Trophoblast cell (in vitro differentiated cells and primary cell): ENCODE measurements at regions not wholly inside any gene's neighbourhood (a gene's known extent, or its start where the extent isn't known, plus 50 kb on each side); places are given as distances from the start of the nearest gene placed in this dataset.

ENCODE experiments used
- DNase-seq, 2 donors: peaks; one replicate each; pipeline ENCODE4 v3.0.0-alpha.2; 2016
- H2AFZ ChIP-seq: 2 replicates; pipeline ENCODE4 v1.6.1; 2013; ENCODE audit warnings: low read length, moderate library complexity, mild to moderate bottlenecking; ENCODE audit not compliant: insufficient read depth, poor library complexity
- H2AK5ac ChIP-seq: 2 replicates; pipeline ENCODE4 v1.6.1; 2013; ENCODE audit warnings: mild to moderate bottlenecking, low read length
- H2BK120ac ChIP-seq: 2 replicates; pipeline ENCODE4 v1.6.1; 2013; ENCODE audit warnings: low read length, mild to moderate bottlenecking, moderate library complexity; ENCODE audit not compliant: insufficient read depth, poor library complexity
- H2BK12ac ChIP-seq: 2 replicates; pipeline ENCODE4 v1.6.1; 2013; ENCODE audit warnings: mild to moderate bottlenecking, low read length, moderate library complexity
- H2BK5ac ChIP-seq: 2 replicates; pipeline ENCODE4 v1.6.1; 2013; ENCODE audit warnings: low read length, low read depth, moderate library complexity, mild to moderate bottlenecking; ENCODE audit not compliant: poor library complexity
- H3K14ac ChIP-seq: 2 replicates; pipeline ENCODE4 v1.6.1; 2013; ENCODE audit warnings: mild to moderate bottlenecking, low read length
- H3K18ac ChIP-seq: 2 replicates; pipeline ENCODE4 v1.6.1; 2013; ENCODE audit warnings: mild to moderate bottlenecking, low read length
- H3K23ac ChIP-seq: 2 replicates; pipeline ENCODE4 v1.6.1; 2013; ENCODE audit warnings: low read length
- H3K27ac ChIP-seq: 2 replicates; pipeline ENCODE4 v1.5.1; 2013; ENCODE audit warnings: low read depth, mild to moderate bottlenecking, inconsistent platforms, low read length, moderate library complexity
- H3K27me3 ChIP-seq: 2 replicates; pipeline ENCODE4 v1.6.1; 2013; ENCODE audit warnings: inconsistent platforms, mild to moderate bottlenecking, low read length, moderate library complexity; ENCODE audit not compliant: insufficient read depth
- H3K36me3 ChIP-seq, 2 experiments: 1 replicate in 1 of 2; 2 replicates in 1 of 2; pipeline ENCODE4 v1.6.1; 2013; ENCODE audit warnings: low read length in 2 of 2, mild to moderate bottlenecking in 2 of 2, moderate library complexity in 1 of 2; ENCODE audit not compliant: insufficient read depth in 2 of 2, control insufficient read depth in 1 of 2
- H3K4ac ChIP-seq: 2 replicates; pipeline ENCODE4 v1.6.1; 2013; ENCODE audit warnings: low read depth, mild to moderate bottlenecking, low read length, moderate library complexity
- H3K4me1 ChIP-seq, 2 experiments: 1 replicate in 1 of 2; 2 replicates in 1 of 2; pipeline ENCODE4 v1.6.1; 2013; ENCODE audit warnings: low read length in 2 of 2, mild to moderate bottlenecking in 2 of 2, moderate library complexity in 1 of 2; ENCODE audit not compliant: insufficient read depth in 2 of 2, control insufficient read depth in 1 of 2
- H3K4me2 ChIP-seq: 2 replicates; pipeline ENCODE4 v1.6.1; 2013; ENCODE audit warnings: inconsistent platforms, mild to moderate bottlenecking, low read length, moderate library complexity
- H3K4me3 ChIP-seq: 2 replicates; pipeline ENCODE4 v1.5.1; 2013; ENCODE audit warnings: mild to moderate bottlenecking, low read depth, low read length, inconsistent platforms
- H3K79me1 ChIP-seq: one replicate; pipeline ENCODE4 v1.6.1; 2013; ENCODE audit warnings: low read length
- H3K79me2 ChIP-seq: 2 replicates; pipeline ENCODE4 v1.6.1; 2013; ENCODE audit warnings: low read length, mild to moderate bottlenecking; ENCODE audit not compliant: control insufficient read depth, insufficient read depth, poor library complexity
- H3K9ac ChIP-seq: 2 replicates; pipeline ENCODE4 v1.6.1; 2013; ENCODE audit warnings: mild to moderate bottlenecking, low read length
- H3K9me3 ChIP-seq: 2 replicates; pipeline ENCODE4 v1.6.1; 2013; ENCODE audit warnings: low read depth, mild to moderate bottlenecking, control low read depth, inconsistent platforms, low read length; ENCODE audit not compliant: insufficient read depth
- H4K12ac ChIP-seq: 2 replicates; pipeline ENCODE4 v1.6.1; 2013; ENCODE audit warnings: low read depth, mild to moderate bottlenecking, low read length, moderate library complexity
- H4K8ac ChIP-seq: 2 replicates; pipeline ENCODE4 v1.6.1; 2013; ENCODE audit warnings: low read depth, mild to moderate bottlenecking, low read length, moderate library complexity
- H4K91ac ChIP-seq: one replicate; pipeline ENCODE4 v1.6.1; 2013; ENCODE audit warnings: low read depth, mild to moderate bottlenecking, low read length, moderate library complexity
- WGBS: extraction: QIAGEN DNeasy Blood & Tissue Kit; methylation state at CpG from one replicate; pipeline ENCODE4 v1.1.7; 2013; ENCODE audit warnings: missing lambda C conversion rate; ENCODE audit not compliant: insufficient read length, insufficient coverage; ENCODE audit errors: extremely low coverage; 5-methylcytosine and 5-hydroxymethylcytosine counted together

DNA sequence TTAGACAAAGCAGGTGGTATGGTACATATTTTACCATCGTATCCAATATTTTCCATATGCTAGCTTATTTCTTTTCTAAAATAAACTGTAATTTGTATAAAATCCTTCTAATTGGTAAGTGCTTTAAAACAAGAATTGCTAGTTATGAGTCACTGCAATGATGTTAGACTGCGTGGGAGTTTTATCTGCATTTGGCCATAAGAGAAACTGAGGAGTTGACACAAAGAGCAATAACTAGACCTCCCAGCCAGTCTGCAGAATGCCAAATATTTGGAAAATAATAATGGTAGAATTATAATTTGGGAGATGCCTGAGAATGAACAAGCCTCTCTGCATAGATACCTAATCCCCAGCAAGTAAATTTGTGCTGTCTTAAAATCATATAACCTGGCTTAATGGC, 61.7 kb upstream of the PTPRR start:
- Histone ChIP-seq H2BK12ac (no peak overlapping the region), H2AFZ (no peak overlapping the region), H3K79me2 (no peaks in the 10 kb centered on the region), H3K18ac (no peak overlapping the region), H3K27ac (no peak overlapping the region), H2BK120ac (no peak overlapping the region), H3K36me3 (no peaks in the 10 kb centered on the region), H4K8ac (no peak overlapping the region), H3K4me2 (no peak overlapping the region), H4K91ac (no peak overlapping the region), H4K12ac (no peak overlapping the region), H3K4me1 (no peaks in the 10 kb centered on the region), H3K27me3 (no peaks in the 10 kb centered on the region), H3K4me3 (no peak overlapping the region), H3K23ac (no peak overlapping the region), H3K79me1 (no peaks in the 10 kb centered on the region), H3K4ac (no peak overlapping the region), H3K9me3 (no peaks in the 10 kb centered on the region), H2BK5ac (no peak overlapping the region), H3K14ac (no peak overlapping the region), H2AK5ac (no peak overlapping the region), H3K9ac (no peak overlapping the region)
- no peak for DNase-seq
- WGBS: no CpG with 5 or more reads among the region's 2 CpGs

- H2BK120ac ChIP-seq: no peak overlapping the region
- no peaks in the 10 kb centered on the region for H3K4me1 ChIP-seq
- no peak overlapping the region for H4K8ac ChIP-seq
- H2AFZ ChIP-seq: no peak overlapping the region
- H3K27me3 ChIP-seq: no peaks in the 10 kb centered on the region
- no peaks in the 10 kb centered on the region for H3K79me2 ChIP-seq
- H3K9me3 ChIP-seq: no peaks in the 10 kb centered on the region
- no peak overlapping the region for H3K4me3 ChIP-seq
- no peak overlapping the region for H2BK5ac ChIP-seq
- no CpG with 5 or more reads among the region's 3 CpGs for WGBS
- DNase-seq: no peak
- no peak overlapping the region for H4K91ac ChIP-seq
- H2BK12ac ChIP-seq: no peak overlapping the region
- no peak overlapping the region for H2AK5ac ChIP-seq
- H3K14ac ChIP-seq: no peak overlapping the region
- no peak overlapping the region for H3K27ac ChIP-seq
- H4K12ac ChIP-seq: no peak overlapping the region
- H3K4me2 ChIP-seq: no peak overlapping the region
- no peak overlapping the region for H3K9ac ChIP-seq
- no peak overlapping the region for H3K18ac ChIP-seq
- H3K36me3 ChIP-seq: no peaks in the 10 kb centered on the region
- H3K23ac ChIP-seq: no peak overlapping the region
- H3K79me1 ChIP-seq: no peaks in the 10 kb centered on the region
- H3K4ac ChIP-seq: no peak overlapping the region
These were observed 50.7 kb upstream of the PTPRR start for GRCh38 chr12:70971001-70971794.
